ENCODE measurements at regions not wholly inside any gene's neighbourhood (a gene's known extent, or its start where the extent isn't known, plus 50 kb on each side); places are given as distances from the start of the nearest gene placed in this dataset.

- Histone ChIP-seq H3K9me3 (ENCODE audit: low read length) (no peaks in the 10 kb centered on the region), H2AFZ (ENCODE audit: low read length) (no peak overlapping the region)
Observed at GRCh38 chr1:55720261-55720660, 505.1 kb upstream of the USP24 start.

DNA sequence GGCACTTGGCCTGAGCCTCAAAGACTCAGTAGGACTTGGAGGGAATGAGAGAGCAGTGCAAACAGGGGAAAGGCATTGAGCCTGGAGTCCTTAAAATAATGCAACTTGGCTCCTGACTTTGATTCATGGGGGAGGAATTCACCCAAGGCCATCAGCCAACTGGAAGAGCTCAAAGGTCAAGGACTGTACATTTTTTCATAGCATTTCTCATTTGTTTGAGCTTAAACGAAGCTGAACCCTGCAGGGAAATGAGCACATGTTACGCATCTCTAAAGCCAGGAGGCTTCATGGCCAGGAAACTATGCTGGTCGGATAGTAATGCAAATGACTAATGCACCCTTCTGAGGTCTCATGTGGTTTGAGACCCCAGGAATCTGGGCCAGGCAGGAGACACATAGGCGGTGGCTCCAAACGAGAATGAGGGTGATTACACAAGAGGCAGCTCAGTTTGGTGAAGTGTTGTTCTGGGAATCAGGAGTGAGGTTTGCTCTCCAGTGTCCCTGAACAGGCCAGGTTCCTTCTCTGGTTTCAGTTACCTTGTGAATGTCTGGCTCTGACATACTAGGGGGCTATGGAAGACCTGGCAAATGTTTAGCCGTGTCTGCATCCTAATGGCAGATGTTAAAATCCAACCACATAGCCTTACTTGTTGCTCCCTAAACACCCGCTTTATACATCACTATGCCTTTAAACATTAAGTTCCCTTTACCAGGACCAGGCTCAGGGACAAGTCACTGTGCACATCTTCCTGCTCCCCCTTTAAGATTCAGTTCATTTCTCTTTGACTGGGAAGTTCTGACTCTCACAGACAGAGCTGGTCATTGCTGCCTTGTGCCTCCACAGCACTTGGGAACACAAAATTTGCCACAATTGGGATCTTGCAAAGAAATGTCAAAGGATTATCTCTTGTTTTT, 503.9 kb upstream of the USP24 start:
- TF ChIP-seq, protein P1, sequence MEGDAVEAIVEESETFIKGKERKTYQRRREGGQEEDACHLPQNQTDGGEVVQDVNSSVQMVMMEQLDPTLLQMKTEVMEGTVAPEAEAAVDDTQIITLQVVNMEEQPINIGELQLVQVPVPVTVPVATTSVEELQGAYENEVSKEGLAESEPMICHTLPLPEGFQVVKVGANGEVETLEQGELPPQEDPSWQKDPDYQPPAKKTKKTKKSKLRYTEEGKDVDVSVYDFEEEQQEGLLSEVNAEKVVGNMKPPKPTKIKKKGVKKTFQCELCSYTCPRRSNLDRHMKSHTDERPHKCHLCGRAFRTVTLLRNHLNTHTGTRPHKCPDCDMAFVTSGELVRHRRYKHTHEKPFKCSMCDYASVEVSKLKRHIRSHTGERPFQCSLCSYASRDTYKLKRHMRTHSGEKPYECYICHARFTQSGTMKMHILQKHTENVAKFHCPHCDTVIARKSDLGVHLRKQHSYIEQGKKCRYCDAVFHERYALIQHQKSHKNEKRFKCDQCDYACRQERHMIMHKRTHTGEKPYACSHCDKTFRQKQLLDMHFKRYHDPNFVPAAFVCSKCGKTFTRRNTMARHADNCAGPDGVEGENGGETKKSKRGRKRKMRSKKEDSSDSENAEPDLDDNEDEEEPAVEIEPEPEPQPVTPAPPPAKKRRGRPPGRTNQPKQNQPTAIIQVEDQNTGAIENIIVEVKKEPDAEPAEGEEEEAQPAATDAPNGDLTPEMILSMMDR (IDR thresholded peaks at IDR 0.05; ENCODE audit: low read length), result no peak
- TF ChIP-seq EZH2 (IDR thresholded peaks at IDR 0.05; ENCODE audit: borderline replicate concordance, low read length), result no peak
- Histone ChIP-seq H3K9me2 (ENCODE audit: low read depth, low read length) (no peaks in the 10 kb centered on the region), H2AFZ (ENCODE audit: low read length) (no peak overlapping the region), H4K20me1 (ENCODE audit: insufficient read depth, low read length) (no peaks in the 10 kb centered on the region), H3F3A (ENCODE audit: insufficient read depth, low read length) (no peaks in the 10 kb centered on the region), H3K27me3 (ENCODE audit: insufficient read depth, low read length) (no peaks in the 10 kb centered on the region), H3K36me3 (ENCODE audit: insufficient read depth, low read length) (no peaks in the 10 kb centered on the region), H3K4me2 (ENCODE audit: low read length) (no peak overlapping the region), H3K4me3 (ENCODE audit: low read depth, low read length, poor library complexity, severe bottlenecking) (no peak overlapping the region), H3K9me3 (ENCODE audit: low read length) (no peaks in the 10 kb centered on the region), H3K4me1 (ENCODE audit: insufficient read depth, low read length, severe bottlenecking) (no peaks in the 10 kb centered on the region), H3K9ac (ENCODE audit: low read length) (no peak overlapping the region), H3K27ac (ENCODE audit: low read depth, low read length, poor library complexity, severe bottlenecking) (no peak overlapping the region), H3K79me2 (ENCODE audit: insufficient read depth, low read length) (no peaks in the 10 kb centered on the region)

More at GRCh38 chr1:55720261-55720660, 505.1 kb upstream of the USP24 start:
- H3K4me3 ChIP-seq (ENCODE audit: low read depth, low read length, poor library complexity, severe bottlenecking), result no peak overlapping the region
- no peak overlapping the region for H3K4me2 ChIP-seq (ENCODE audit: low read length)
- no peak for TF ChIP-seq EZH2 (IDR thresholded peaks at IDR 0.05; ENCODE audit: borderline replicate concordance, low read length)
- TF ChIP-seq, protein P1 (IDR thresholded peaks at IDR 0.05; ENCODE audit: low read length), result no peak
- no peaks in the 10 kb centered on the region for H3F3A ChIP-seq (ENCODE audit: insufficient read depth, low read length)
- H3K27ac ChIP-seq (ENCODE audit: low read depth, low read length, poor library complexity, severe bottlenecking), result no peak overlapping the region
- H3K9ac ChIP-seq (ENCODE audit: low read length), result no peak overlapping the region
- H4K20me1 ChIP-seq (ENCODE audit: insufficient read depth, low read length), result no peaks in the 10 kb centered on the region
- H3K27me3 ChIP-seq (ENCODE audit: insufficient read depth, low read length), result no peaks in the 10 kb centered on the region
- H3K36me3 ChIP-seq (ENCODE audit: insufficient read depth, low read length), result no peaks in the 10 kb centered on the region
- H3K4me1 ChIP-seq (ENCODE audit: insufficient read depth, low read length, severe bottlenecking), result no peaks in the 10 kb centered on the region
- H3K9me2 ChIP-seq (ENCODE audit: low read depth, low read length), result no peaks in the 10 kb centered on the region
- H3K79me2 ChIP-seq (ENCODE audit: insufficient read depth, low read length), result no peaks in the 10 kb centered on the region

GRCh38 chr1:55717111-55717510, 501.9 kb upstream of the USP24 start:
- Histone ChIP-seq H3K27ac (ENCODE audit: low read depth, low read length, poor library complexity, severe bottlenecking) (no peak overlapping the region), H3K27me3 (ENCODE audit: insufficient read depth, low read length) (no peaks in the 10 kb centered on the region), H3K9me2 (ENCODE audit: low read depth, low read length) (no peaks in the 10 kb centered on the region), H3K79me2 (ENCODE audit: insufficient read depth, low read length) (no peaks in the 10 kb centered on the region), H3K36me3 (ENCODE audit: insufficient read depth, low read length) (no peaks in the 10 kb centered on the region), H3K4me2 (ENCODE audit: low read length) (no peak overlapping the region), H3K4me1 (ENCODE audit: insufficient read depth, low read length, severe bottlenecking) (no peaks in the 10 kb centered on the region), H4K20me1 (ENCODE audit: insufficient read depth, low read length) (no peaks in the 10 kb centered on the region), H2AFZ (ENCODE audit: low read length) (no peak overlapping the region), H3F3A (ENCODE audit: insufficient read depth, low read length) (no peaks in the 10 kb centered on the region), H3K9me3 (ENCODE audit: low read length) (no peaks in the 10 kb centered on the region), H3K4me3 (ENCODE audit: low read depth, low read length, poor library complexity, severe bottlenecking) (no peak overlapping the region), H3K9ac (ENCODE audit: low read length) (no peak overlapping the region)
- TF ChIP-seq, protein P1 (IDR thresholded peaks at IDR 0.05; ENCODE audit: low read length), result no peak
- no peak for TF ChIP-seq EZH2 (IDR thresholded peaks at IDR 0.05; ENCODE audit: borderline replicate concordance, low read length)
